ENCODE measurements at regions not wholly inside any gene's neighbourhood (a gene's known extent, or its start where the extent isn't known, plus 50 kb on each side); places are given as distances from the start of the nearest gene placed in this dataset.

GRCh38 chr7:12881712-12882111 lies 194.3 kb downstream of the ARL4A start:
- TF ChIP-seq CTCF (IDR thresholded peaks at IDR 0.05; ENCODE audit: low read depth, low read length) (no peak), EZH2phosphoT487 (IDR thresholded peaks at IDR 0.05; ENCODE audit: low read depth) (no peak)

Data from OCI-LY3 (cell line).